Cerebellar nuclear complex (tissue), 1 donor: ENCODE measurements at regions not wholly inside any gene's neighbourhood (a gene's known extent, or its start where the extent isn't known, plus 50 kb on each side); places are given as distances from the start of the nearest gene placed in this dataset.

ENCODE experiments used
- DNase-seq, 2 experiments: peaks; one replicate each; lab custom pipeline; 2025; lab: John Stamatoyannopoulos, UW

DNA sequence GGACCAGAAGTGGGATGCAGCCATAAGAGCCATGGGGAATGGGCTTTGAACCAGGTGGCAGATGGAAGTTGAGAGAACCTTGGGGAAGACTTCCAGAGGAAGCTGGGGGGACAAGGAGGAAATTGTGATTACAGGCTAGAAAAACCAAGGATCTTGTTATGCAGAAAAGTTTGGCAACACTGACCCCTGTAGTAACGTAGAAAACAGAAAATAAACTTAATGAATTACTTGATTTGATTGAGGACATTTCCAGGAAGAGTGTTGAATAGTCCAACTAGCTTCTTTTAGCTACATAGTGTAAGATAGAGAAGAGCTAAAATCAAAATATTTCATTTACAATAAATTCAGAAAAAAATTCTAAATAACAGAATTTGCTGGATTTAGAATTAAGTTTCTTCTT lies 91.9 kb upstream of the GPC1 start:
- no peak for DNase-seq

DNA sequence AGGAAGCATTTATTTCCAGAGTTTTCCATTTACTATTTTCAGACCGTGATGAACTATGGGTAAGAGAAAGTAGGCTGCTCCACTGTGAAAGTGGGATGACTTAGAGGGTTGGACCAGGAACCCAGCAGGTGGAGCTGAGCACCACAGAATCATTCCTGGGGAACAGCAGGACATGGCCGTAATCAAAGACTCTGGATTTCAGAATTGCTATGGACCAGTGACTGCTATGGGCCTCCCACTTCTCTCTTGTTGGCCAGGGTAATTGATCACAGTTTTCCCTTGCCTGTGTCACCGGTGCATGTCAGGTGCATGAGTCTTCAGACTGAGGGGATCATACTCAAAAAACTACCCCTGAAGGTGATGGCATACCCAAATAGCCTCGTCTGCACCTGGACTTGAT lies 90.6 kb upstream of the GPC1 start:
- no peak for DNase-seq

DNA sequence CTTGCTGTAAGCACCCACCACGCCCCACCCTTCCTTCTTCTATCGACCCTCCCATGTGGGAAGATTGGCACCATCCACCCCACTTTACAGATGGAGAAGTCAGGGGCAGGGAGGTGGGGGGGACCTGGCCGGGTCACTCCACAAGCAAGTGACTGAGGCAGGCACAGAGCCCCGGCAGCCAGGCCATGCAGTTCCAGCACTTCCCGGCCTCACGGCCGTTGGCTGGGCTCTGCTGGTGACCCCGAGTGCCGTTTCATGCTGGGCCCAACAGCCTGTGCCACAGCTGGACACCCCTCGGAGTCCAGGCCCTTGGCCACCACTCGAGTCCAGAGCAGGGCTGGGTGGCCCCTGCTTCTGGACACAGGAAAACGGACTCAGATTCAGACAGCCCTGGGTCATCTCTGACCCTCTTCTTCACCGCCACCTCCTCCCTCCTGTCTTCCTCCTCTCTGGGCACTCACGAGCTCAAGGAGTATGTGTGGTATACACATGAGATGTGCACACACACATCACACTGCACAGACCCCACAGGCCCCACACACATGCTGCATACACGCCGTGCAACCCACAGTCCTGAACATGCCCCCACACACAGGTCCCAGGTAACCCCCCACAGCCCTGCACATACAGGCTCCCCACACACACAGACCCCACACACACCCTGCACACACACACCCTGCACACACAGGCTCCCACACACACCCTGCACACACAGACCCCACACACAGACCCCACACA lies 89.3 kb upstream of the GPC1 start:
- DNase-seq, result no peak

DNA sequence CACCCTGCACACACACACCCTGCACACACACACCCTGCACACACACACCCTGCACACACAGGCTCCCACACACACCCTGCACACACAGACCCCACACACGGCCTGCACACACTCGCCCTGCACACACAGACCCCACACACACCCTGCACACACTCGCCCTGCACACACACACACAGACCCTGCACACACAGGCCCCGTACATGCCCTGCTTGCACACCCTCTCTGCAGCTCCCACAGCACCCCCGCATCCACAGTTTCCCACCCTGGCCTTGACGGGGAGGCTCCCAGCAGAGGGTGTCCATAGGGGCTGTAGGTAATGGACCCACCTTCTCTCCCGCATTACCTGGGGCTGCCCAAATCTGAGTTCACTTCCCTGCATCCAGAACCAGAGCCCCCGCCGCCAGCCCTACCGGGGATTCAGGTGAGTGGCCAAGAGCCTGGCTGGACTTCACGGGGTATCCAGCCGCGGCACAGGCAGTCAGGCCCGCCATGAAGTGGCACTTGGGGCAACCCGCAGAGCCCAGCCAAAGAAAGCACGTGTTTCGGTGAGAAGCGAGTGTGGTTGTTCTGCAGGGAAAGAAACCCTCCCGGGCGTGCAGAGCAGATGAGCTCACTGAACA lies 88.6 kb upstream of the GPC1 start:
- DNase-seq, result no peak

DNA sequence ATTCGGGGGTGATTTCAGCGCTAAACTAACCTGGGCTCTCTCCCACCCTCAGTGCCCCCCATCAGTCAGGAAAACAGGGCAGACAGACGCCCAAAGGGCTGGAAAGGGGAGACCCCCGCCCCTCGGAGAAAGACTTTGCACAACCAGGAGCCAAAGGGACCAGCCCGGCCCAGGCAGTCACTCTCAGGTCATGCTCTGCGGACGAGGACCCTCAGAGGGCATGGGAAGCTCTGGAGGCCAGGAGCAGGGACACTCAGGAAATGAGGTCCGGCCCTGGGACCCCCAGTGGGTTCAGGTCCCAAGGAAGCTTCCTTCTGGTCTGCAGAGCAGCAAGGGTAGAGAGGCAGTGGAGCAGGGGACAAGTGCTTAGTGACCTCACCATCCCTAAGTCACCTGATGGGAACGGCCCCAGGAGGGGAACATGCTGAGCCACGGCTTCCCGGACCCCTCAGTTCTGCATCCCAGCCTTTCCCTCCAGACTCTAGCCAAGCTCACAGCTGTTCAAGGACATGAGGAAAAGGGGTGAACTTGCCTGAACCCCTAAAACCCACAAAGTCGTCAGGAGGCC lies 88.0 kb upstream of the GPC1 start:
- no peak for DNase-seq

GRCh38 chr2:240347949-240348500 lies 87.4 kb upstream of the GPC1 start:
- DNase-seq, result no peak

- DNase-seq, result no peak
Measured at GRCh38 chr2:240348522-240348921, 86.9 kb upstream of the GPC1 start.

DNA sequence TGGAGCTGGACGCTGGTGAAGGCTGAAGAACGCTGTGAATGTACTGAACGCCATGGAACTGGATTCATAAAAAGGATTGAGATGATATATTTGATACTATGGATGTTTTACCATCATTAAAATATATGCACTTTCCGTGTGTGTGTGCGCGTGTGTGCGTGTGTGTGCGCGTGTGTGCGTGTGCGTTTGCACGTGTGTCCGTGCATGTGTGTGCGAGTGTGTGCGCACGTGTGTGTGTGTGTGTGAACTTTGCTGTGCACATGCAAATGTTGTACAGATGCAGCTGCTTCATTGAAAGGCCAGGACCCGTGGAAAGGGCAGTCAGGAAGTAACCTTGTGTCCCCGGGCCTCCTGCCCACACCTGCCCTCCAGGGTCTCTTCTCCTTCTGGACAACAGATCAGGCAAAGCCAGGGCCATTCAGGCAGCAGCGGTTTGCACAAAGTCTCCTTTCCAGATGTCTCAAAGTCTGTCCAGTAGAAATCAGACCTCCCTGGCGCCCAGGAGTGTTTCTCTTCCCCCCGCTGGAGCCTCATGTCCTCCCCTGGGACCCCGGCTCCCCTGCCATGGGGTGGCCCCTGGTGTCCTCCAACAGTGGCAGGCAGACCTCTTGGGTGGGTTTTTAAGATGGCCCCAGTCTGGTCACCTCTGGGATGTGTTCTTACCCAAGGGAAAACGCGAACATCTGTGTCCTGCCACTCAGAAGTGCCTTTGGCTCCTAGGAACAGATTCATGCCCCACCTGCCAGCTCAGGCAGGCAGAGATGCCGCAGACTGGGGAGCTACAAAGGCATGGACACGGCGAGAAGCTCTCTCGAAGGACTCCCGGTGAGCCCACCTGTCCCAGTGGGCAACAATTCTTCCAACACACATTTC lies 86.1 kb upstream of the GPC1 start:
- DNase-seq, result no peak

DNA sequence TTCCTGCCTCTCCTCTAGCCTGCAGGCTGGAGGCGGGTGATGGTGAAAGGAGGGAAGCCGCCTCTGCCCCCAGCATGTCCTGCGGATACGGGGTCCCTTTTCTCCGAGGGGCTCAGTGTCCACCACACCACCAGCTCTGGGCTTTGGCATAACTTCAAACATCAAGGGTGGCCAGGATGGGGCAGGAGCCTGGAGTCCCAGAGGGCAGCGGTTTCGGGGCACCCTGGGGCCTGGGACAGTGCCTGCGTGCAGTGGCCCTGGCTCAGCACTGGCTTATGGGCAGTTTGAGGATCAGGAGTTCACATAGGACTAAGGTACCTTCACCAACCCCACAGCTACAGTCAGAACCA lies 85.5 kb upstream of the GPC1 start:
- DNase-seq, result no peak

DNA sequence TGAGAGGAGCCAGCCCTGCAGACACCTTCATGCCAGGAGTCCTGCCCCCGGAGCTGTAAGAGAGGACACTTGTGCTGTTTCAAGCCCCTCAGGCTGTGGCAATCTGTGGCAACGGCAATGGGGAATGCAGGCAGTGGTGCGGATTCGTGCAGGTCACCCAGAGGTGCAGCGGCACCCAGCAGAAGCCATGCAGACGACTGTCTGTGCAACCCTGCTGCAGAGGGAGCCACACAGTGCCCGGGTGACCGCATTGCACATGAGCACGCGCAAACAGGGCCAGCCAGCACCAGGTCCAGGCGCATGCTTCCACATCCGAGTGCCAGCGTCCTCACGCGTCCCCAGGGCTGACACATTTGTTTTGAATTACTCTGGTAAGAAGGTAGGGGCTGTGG lies 84.8 kb upstream of the GPC1 start:
- no peak for DNase-seq

- no peak for DNase-seq
Measured at GRCh38 chr2:240351088-240351741, 84.2 kb upstream of the GPC1 start.

DNA sequence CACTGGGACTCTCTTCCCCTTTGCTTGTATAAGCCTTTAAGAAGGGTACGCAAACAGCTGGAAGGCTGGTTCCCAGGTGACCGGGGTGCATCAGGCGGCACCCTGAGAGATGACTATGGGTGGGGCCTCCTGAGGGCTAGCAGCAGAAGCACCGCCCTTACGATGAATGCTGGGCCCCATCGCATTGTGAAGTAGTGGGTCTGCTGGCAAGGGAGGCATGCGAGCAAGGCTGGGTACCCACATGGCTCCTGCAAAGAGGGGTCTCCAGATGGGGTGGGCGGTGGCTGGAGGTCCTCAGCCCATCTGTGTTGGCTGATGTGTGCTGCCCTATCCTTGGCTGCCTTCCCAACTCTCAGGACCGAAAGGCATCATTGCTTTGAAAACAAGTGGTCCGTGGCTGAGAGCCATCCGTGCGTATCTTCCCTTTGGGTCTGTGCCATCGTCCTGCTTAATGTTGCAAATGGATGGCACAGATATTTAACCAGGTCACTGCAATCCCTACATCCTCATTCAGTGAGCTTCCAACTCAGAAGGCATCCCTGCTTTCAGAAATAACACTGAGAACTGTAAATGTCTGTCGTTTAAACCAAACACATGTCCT lies 83.5 kb upstream of the GPC1 start:
- DNase-seq, result peak in 1 of 2 experiments; percentile 18

DNA sequence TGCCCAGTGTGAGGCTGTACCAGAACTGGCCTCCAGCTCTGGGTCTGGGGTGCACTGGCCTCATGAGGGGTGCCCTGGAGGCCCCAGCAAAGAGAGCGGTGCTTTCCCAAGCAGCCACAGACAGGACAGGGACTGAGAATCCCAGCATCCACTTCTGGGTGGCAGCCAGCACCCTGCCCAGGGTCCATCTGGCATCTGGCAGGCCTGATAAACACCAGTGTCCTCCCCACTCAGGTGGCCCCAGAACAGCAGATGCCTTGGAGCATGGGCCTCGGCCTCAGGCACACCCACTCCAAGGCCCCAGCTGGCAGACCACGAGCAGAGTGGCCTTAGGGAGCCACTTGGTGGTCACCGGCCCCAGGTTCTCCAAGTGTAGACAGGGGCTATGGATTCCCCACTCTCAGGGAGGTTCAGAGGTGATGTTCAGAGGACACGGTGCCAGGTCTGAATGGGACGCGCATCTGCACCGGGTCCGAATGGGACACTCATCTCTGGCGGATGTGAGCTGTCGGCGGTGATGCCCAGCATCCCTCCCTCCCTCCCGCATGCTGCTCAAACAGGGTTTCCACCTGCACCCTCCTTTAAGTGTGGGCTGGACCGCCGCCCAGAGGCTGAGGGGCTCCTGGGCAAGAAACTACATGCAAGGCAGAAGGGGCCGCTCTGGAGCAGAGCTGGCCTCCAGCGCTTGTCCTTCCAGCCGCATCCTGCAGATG lies 82.2 kb upstream of the GPC1 start:
- DNase-seq, result peak in 1 of 2 experiments; percentile 56

DNA sequence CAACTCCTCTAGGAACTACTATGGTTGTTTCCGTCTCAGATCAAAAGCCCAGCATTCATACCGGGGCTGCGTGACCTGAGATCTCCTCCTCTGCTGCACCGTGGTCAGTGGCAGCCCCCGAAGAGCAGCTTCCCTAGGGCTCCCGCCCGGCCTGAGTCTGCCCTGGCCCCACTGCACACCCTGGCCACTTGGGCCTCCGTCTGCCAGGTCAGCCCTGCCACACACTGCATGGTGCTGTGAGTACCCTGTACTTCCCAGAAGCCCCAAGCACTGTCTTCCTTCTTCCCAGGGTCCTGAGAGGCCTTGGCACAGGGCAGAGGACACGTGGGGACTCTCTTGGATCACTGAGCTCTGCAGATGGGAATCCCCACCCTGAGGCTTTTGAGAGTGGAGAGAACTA lies 81.5 kb upstream of the GPC1 start:
- DNase-seq, result no peak

- no peak for DNase-seq
Measured at GRCh38 chr2:240355001-240355891, 80.2 kb upstream of the GPC1 start.

GRCh38 chr2:240355962-240356361 lies 79.5 kb upstream of the GPC1 start:
- no peak for DNase-seq

GRCh38 chr2:240356700-240357640 lies 78.5 kb upstream of the GPC1 start:
- no peak for DNase-seq

- DNase-seq, result no peak
Measured at GRCh38 chr2:240357641-240358012, 77.8 kb upstream of the GPC1 start.

DNA sequence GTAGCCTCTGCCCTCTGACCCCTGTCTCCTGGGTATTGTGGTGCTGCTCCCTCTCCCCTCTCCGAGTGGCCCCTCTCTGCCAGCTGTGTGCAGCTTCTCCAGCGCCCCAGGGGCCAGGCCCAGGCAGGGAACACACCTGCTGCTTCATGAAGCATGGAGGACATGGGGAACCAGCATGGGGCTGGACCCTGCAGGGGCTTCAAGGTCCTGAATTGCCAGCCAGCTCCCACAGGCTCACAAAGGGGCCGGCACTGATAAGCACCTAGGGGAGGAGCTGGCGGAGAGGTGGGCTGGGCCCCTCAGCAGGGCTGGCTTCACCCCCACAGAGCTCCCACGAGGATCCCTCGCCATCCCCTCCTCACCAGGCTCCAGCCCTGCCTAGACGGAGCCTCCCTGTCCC lies 77.4 kb upstream of the GPC1 start:
- DNase-seq, result no peak
